Effector memory CD4-positive, alpha-beta T cell (primary cell): ENCODE measurements at regions not wholly inside any gene's neighbourhood (a gene's known extent, or its start where the extent isn't known, plus 50 kb on each side); places are given as distances from the start of the nearest gene placed in this dataset.
"Not testable (repeated sequence)": the region's sequence is repeated elsewhere in the genome, so short reads cannot be mapped to it uniquely, and the experiment has no call there.

Experiments used
- DNase-seq, 3 donors: peaks; one replicate each; pipeline ENCODE4 v3.0.0-alpha.2; 2020
- H3K27ac ChIP-seq: 2 replicates; pipeline ENCODE4 v1.7.0; 2013; ENCODE audit warnings: mild to moderate bottlenecking, low read length, moderate library complexity; ENCODE audit not compliant: insufficient read depth, poor library complexity, severe bottlenecking
- H3K27me3 ChIP-seq: replicated peaks from 2 replicates; pipeline ENCODE4 v1.7.0; 2013; ENCODE audit warnings: mild to moderate bottlenecking, low read length; ENCODE audit not compliant: insufficient read depth, control insufficient read depth, poor library complexity, severe bottlenecking
- H3K36me3 ChIP-seq: 2 replicates; pipeline ENCODE4 v1.7.0; 2013; ENCODE audit warnings: mild to moderate bottlenecking, low read length, moderate library complexity; ENCODE audit not compliant: control insufficient read depth, insufficient read depth
- H3K4me1 ChIP-seq: 2 replicates; pipeline ENCODE4 v1.7.0; 2013; ENCODE audit warnings: low read length, mild to moderate bottlenecking; ENCODE audit not compliant: control insufficient read depth, insufficient read depth, poor library complexity, severe bottlenecking
- H3K4me3 ChIP-seq: 2 replicates; pipeline ENCODE4 v1.7.0; 2013; ENCODE audit warnings: low read length, low read depth, mild to moderate bottlenecking; ENCODE audit not compliant: insufficient read depth, poor library complexity, severe bottlenecking
- H3K9me3 ChIP-seq: 2 replicates; pipeline ENCODE4 v1.7.0; 2013; ENCODE audit warnings: mild to moderate bottlenecking, low read length, moderate library complexity; ENCODE audit not compliant: control insufficient read depth

DNA sequence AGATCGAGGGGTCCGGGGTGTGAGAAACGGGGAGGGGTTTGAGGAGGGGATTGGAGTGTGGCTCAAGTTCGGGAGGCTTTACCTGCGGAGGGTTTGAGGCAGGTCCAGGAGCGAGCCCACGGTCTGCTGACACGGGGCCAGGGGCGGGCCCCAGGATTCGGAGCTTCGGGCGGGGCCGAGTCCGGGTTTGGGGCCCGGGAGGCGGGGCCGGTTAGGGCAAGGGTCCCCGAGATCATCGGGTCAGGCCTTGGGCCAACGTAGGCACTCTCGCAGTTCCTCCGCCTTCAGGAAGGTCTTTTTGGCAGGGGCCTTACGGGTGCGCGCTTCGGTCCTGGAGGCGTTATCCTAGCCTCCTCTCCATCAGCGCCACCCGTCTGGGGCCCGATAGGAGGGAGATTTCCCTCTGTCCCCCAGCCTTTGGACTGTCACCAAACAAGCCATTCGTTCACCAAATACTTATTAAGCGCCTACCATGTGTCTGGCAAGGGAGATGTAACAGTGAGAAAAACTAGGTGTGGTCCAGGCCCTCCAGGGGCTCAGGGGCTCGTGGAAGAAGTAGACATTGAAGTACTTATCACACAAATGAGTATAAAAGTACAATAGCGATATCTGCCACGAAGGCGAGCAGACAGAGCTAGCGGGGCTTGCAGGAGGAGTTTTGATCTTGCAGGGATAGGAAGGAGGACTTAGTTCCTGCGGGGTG, 190.1 kb downstream of the ADRA2C start:
- Histone ChIP-seq H3K4me3 (peak overlapping the region; percentile 73), H3K27ac (peak overlapping the region; percentile 78)
- H3K9me3 ChIP-seq, H3K4me1 ChIP-seq, H3K27me3 ChIP-seq, H3K36me3 ChIP-seq, DNase-seq: not testable (repeated sequence)

DNA sequence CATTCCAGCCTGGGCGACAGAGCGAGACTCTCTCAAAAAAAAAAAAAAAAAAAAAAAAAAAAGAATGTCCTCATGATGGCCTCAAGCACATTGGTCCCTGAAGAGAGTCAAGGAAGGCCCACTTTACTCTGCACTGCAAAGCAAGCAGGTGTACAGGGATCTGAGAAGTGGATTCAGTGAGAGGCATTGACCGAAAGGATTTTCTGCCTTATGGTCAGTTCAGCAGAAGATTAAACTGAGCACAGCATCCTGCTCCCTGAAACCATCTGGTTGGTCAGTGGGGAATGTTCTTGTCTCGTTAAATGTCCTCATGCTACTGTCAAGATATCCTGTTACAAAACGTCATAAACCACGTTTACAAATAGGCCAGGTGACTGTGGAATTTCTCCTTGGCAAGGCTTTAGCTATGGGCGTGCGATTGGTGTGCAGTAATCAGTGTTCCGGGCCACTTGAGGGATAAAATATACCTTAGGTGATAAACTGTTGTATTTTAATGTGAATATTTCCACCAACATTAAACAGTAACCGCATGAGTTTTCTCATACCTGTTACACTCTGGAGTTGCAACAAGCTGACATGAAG, 195.0 kb downstream of the ADRA2C start:
- H3K4me1 ChIP-seq, H3K27ac ChIP-seq, H3K36me3 ChIP-seq, DNase-seq, H3K9me3 ChIP-seq, H3K27me3 ChIP-seq, H3K4me3 ChIP-seq: not testable (repeated sequence)

- H3K9me3 ChIP-seq, result not testable (repeated sequence)
Measured at GRCh38 chr4:3964572-3965278, 198.5 kb downstream of the ADRA2C start.

GRCh38 chr4:3967204-3967603, 201.0 kb downstream of the ADRA2C start:
- not testable (repeated sequence) for H3K4me3 ChIP-seq, H3K36me3 ChIP-seq, H3K9me3 ChIP-seq, H3K27ac ChIP-seq, H3K27me3 ChIP-seq, DNase-seq, H3K4me1 ChIP-seq

More at GRCh38 chr4:3964572-3965278, 198.5 kb downstream of the ADRA2C start:
- H3K4me3 ChIP-seq, DNase-seq, H3K27ac ChIP-seq, H3K4me1 ChIP-seq, H3K36me3 ChIP-seq, H3K27me3 ChIP-seq: not testable (repeated sequence)

DNA sequence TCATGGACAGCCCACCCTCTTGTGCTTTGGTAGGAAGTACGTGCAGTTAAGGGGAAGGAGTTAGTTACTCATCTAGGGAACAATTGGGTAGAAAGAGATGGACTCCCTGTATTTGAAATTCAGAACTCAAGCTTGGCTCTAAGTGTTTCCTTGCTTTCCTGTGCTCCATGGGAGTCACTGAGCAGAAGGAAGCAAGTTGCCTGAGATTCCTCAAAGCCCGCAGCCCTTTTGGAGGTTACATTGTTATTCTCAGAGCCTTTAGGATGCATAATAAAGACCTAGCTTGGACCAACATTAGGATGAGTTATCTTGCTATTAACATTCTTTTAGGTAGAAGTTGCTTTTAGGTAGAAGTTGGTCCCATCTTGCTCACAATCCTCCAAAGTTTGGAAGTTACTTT, 206.4 kb downstream of the ADRA2C start:
- H3K9me3 ChIP-seq, H3K27ac ChIP-seq, H3K36me3 ChIP-seq, H3K4me3 ChIP-seq, H3K27me3 ChIP-seq, H3K4me1 ChIP-seq, DNase-seq: not testable (repeated sequence)

DNA sequence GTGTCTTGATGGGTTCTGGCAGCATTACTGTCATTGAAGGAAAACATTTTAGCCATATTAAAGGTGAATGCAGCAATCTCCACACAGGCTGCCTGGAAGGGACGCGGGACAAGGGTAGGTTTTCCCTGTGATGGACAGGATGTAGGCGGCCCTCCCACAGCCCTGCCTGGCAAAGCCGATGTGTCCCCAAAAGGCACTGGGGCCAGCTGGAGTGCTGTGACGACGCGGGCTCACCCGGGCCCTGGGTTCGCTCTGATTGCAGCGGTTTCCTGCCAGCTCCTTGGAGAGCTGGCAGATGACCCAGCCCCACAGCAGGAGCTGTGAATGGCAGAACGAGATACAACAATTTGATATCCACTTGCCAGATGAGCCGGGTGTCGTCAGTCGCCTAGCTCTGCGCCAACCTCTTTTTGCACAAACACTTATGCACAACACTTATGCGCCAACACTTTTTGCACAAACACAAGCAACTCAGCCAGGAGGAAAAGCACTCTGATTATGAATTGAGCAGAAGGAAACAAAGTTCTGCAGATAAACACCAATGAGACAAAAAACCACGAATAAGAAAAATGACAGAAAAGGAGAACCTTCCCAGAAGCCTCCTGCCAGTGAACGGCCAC, 207.5 kb downstream of the ADRA2C start:
- H3K27ac ChIP-seq, H3K36me3 ChIP-seq, H3K4me1 ChIP-seq, H3K9me3 ChIP-seq, H3K27me3 ChIP-seq, H3K4me3 ChIP-seq, DNase-seq: not testable (repeated sequence)

DNA sequence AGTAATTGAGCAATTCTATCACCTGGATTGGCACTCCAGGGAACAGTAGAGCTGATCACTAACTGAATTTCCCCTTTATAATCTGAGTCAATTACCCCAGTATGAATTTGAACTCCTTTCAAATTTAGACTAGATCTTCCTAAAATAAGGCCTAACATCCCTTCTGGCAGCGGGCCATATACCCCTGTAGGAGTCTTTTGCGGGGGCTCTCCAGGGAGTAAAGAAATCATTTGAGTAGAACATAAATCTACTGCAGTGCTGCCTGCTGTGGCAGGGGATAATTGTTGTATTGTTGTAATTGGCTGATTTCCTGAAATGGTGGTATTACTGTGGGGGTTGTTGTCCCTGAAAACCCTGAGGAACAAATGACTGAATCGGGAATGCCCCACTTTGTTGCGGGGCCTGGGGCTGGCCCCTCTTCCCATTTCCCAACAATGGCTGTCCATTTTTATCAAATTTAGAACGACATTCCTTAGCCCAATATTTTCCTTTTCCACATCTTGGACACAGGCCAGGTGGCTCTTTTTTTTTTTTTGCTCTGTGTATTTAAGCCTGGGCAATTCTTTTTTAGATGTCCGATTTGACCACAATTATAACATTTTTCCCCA, 217.4 kb downstream of the ADRA2C start:
- not testable (repeated sequence) for H3K36me3 ChIP-seq, H3K27me3 ChIP-seq, H3K4me3 ChIP-seq, DNase-seq, H3K27ac ChIP-seq, H3K4me1 ChIP-seq, H3K9me3 ChIP-seq

DNA sequence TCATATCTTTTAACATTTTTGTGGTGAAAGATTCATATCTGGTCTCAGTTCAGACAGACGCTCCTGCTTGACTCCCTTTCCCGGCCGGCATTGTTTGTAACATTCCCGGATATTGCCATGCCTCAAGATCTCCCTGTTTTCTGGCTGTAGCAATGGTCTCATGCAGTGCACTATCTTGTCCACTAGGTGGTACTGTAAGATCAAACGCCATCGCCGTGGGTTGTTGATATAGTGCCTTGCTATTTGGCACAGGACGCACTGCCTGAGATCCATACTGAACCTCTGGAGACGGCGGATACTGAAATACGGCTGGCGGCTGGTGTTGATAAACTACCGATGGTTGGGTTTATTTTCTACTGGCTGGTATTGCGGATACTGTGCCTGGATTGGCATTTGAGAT, 218.6 kb downstream of the ADRA2C start:
- not testable (repeated sequence) for H3K36me3 ChIP-seq, H3K27ac ChIP-seq, H3K4me3 ChIP-seq, DNase-seq, H3K27me3 ChIP-seq, H3K4me1 ChIP-seq, H3K9me3 ChIP-seq

DNA sequence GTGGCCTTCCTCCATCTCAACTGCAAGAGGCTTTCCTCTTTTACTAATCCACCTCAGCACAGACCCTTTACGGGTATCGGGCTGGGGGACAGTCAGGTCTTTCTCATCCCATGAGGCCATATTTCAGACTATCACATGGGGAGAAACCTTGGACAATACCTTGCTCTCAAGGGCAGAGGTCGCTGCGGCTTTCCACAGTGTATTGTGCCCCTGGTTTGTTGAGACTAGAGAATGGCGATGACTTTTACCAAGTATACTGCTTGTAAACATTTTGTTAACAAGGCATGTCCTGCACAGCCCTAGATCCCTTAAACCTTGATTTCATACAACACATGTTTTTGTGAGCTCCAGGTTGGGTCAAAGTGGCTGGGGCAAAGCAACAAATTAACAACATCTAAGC, 220.2 kb downstream of the ADRA2C start:
- H3K4me1 ChIP-seq, H3K9me3 ChIP-seq, H3K36me3 ChIP-seq, H3K27me3 ChIP-seq, DNase-seq, H3K27ac ChIP-seq, H3K4me3 ChIP-seq: not testable (repeated sequence)

- DNase-seq, H3K27me3 ChIP-seq, H3K4me1 ChIP-seq, H3K36me3 ChIP-seq, H3K9me3 ChIP-seq, H3K4me3 ChIP-seq, H3K27ac ChIP-seq: not testable (repeated sequence)
Measured at GRCh38 chr4:3997386-3997785, 229.3 kb downstream of the OTOP1 start.
